ENCODE measurements at regions not wholly inside any gene's neighbourhood (a gene's known extent, or its start where the extent isn't known, plus 50 kb on each side); places are given as distances from the start of the nearest gene placed in this dataset.

- TF ChIP-seq EZH2phosphoT487 (IDR thresholded peaks at IDR 0.05; ENCODE audit: borderline replicate concordance, low read length) = no peak
- no peak for TF ChIP-seq CTCF (conservative IDR thresholded peaks at IDR 0.05; ENCODE audit: low read depth, low read length)
- no peak for TF ChIP-seq EZH2 (IDR thresholded peaks at IDR 0.05; ENCODE audit: low read length, unreplicated experiment)
Observed at GRCh38 chr6:20029979-20030378, 182.3 kb downstream of the MBOAT1 start.
